Uterus (tissue), 3 donors: ENCODE measurements at regions not wholly inside any gene's neighbourhood (a gene's known extent, or its start where the extent isn't known, plus 50 kb on each side); places are given as distances from the start of the nearest gene placed in this dataset.
"Not testable (repeated sequence)": the region's sequence is repeated elsewhere in the genome, so short reads cannot be mapped to it uniquely, and the experiment has no call there.

Experiments
- DNase-seq, 2 donors: peaks; one replicate each; pipeline ENCODE4 v3.0.0-alpha.2; 2019 to 2020
- H3K27ac ChIP-seq, 2 donors: fragments of 200-600 bp; sonication (generic); 1 replicate in 1 of 2; 2 replicates in 1 of 2; pipeline ENCODE4 v1.5.1; 2016 to 2018
- H3K27me3 ChIP-seq, 2 donors: fragments of 200-600 bp; sonication (generic); one replicate each; pipeline ENCODE4 v1.5.1; 2018 to 2019; ENCODE audit warnings: control low read depth in 1 of 2
- H3K36me3 ChIP-seq, 2 donors: fragments of 200-600 bp; sonication (generic); one replicate each; pipeline ENCODE4 v1.5.1; 2019; ENCODE audit warnings: control low read depth in 1 of 2
- H3K4me1 ChIP-seq, 2 donors: fragments of 200-600 bp; sonication (generic); one replicate each; pipeline ENCODE4 v1.5.1; 2018 to 2019; ENCODE audit warnings: control low read depth in 1 of 2
- H3K4me3 ChIP-seq, 2 donors: fragments of 200-600 bp; sonication (generic); 1 replicate in 1 of 2; 2 replicates in 1 of 2; pipeline ENCODE4 v1.5.1; 2018 to 2019; ENCODE audit warnings: mild to moderate bottlenecking in 1 of 2
- H3K9me3 ChIP-seq, 2 donors: fragments of 200-600 bp; sonication (generic); one replicate each; pipeline ENCODE4 v1.5.1; 2019; ENCODE audit warnings: control low read depth in 1 of 2
- POLR2A ChIP-seq, 2 donors: fragments of 450-650 bp; IDR thresholded peaks; one replicate each; pipeline ENCODE4 v1.6.1; 2016; ENCODE audit warnings: antibody characterized with exemption in 2 of 2, mild to moderate bottlenecking in 1 of 2, moderate library complexity in 1 of 2
- intact Hi-C: fragments of 100-400 bp; cut with DNase I; formaldehyde crosslinking; loops from one replicate; pipeline ENCODE4 v1.15.1; 2023; ENCODE audit warnings: low total_unique reads
- TF ChIP-seq, protein P1 (sequence below), 4 experiments: fragments of 200-600 bp in 2 of 4; fragments of 450-650 bp in 2 of 4; sonication (generic) in 2 of 4; IDR thresholded peaks; one replicate each; pipeline ENCODE4 v1.5.1; 2016 to 2019; ENCODE audit warnings: antibody characterized with exemption in 4 of 4, mild to moderate bottlenecking in 2 of 4, moderate library complexity in 1 of 4
- donor health status: DM: yes; HTN: yes; CAD: no.

GRCh38 chr21:31819692-31820091 is 53.1 kb upstream of the HUNK start:
- H3K36me3 ChIP-seq, H3K4me3 ChIP-seq, H3K9me3 ChIP-seq, DNase-seq, H3K4me1 ChIP-seq, H3K27me3 ChIP-seq, intact Hi-C loops, H3K27ac ChIP-seq: not testable (repeated sequence)

DNA sequence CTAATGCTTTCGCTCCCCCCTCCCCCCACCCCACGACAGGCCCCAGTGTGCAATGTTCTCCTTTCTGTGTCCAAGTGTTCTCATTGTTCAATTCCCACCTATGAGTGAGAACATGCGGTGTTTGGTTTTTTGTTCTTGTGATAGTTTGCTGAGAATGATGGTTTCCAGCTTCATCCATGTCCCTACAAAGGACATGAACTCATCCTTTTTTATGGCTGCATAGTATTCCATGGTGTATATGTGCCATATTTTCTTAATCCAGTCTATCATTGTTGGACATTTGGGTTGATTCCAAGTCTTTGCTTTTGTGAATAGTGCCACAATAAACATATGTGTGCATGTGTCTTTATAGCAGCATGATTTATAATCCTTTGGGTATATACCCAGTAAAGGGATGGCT is 58.5 kb upstream of the HUNK start:
- H3K9me3 ChIP-seq, intact Hi-C loops, H3K4me3 ChIP-seq, H3K27me3 ChIP-seq, H3K4me1 ChIP-seq, H3K27ac ChIP-seq, DNase-seq, H3K36me3 ChIP-seq: not testable (repeated sequence)

DNA sequence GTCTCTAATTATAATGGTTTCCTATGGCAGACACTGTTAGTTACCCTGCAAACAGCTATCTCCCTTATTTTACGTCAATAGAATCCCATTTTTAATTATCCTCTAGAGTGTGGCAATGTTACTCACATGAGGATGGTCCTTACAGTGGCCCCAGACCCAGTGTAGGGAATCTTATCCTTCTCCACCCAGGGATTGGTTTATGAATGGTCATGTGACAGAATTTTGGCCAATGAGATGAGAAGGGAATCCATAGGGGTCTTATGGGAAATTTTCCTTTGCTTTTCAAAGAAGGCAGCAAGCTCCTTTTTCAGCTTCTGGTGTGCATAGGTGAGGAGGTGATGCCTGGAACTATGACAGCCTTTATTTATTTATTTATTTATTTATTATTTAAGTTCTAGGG is 59.0 kb upstream of the HUNK start:
- Histone ChIP-seq H3K4me3 (no peak overlapping the region), H3K9me3 (no peaks in the 10 kb centered on the region), H3K4me1 (no peaks in the 10 kb centered on the region), H3K27ac (no peak overlapping the region), H3K36me3 (no peaks in the 10 kb centered on the region), H3K27me3 (no peaks in the 10 kb centered on the region)
- no peak for DNase-seq
- TF ChIP-seq, protein P1, sequence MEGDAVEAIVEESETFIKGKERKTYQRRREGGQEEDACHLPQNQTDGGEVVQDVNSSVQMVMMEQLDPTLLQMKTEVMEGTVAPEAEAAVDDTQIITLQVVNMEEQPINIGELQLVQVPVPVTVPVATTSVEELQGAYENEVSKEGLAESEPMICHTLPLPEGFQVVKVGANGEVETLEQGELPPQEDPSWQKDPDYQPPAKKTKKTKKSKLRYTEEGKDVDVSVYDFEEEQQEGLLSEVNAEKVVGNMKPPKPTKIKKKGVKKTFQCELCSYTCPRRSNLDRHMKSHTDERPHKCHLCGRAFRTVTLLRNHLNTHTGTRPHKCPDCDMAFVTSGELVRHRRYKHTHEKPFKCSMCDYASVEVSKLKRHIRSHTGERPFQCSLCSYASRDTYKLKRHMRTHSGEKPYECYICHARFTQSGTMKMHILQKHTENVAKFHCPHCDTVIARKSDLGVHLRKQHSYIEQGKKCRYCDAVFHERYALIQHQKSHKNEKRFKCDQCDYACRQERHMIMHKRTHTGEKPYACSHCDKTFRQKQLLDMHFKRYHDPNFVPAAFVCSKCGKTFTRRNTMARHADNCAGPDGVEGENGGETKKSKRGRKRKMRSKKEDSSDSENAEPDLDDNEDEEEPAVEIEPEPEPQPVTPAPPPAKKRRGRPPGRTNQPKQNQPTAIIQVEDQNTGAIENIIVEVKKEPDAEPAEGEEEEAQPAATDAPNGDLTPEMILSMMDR (IDR thresholded peaks at IDR 0.05): no peak
- no peak for TF ChIP-seq POLR2A (IDR thresholded peaks at IDR 0.05)
- intact Hi-C loops: no loop called here

DNA sequence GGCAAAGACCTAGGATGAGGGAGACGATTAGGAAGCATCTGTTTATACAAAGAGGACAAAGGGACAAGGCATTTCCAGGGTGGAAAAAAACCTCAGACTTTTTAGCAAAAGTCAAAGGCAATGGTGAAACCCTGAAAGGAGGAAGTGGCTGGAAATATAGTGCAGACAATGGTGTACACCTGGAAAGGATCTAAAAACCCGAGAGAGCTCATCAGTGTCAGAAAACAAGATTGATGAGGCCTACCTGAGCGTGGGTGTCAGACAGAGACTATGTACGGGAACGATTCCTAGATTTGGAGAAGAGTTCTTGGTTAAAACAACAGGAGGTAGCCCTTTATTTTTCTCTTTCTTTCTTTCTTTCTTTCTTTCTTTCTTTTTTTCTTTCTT is 68.8 kb upstream of the HUNK start:
- DNase-seq: no peak
- no peak overlapping the region for H3K27ac ChIP-seq
- intact Hi-C loops: no loop called here

GRCh38 chr21:31803039-31804007 is 69.5 kb upstream of the HUNK start:
- H3K27me3 ChIP-seq: no peaks in the 10 kb centered on the region
- no peak for DNase-seq
- no peak overlapping the region for H3K4me3 ChIP-seq
- TF ChIP-seq, protein P1 (IDR thresholded peaks at IDR 0.05): no peak
- TF ChIP-seq POLR2A (IDR thresholded peaks at IDR 0.05): no peak
- H3K9me3 ChIP-seq: no peaks in the 10 kb centered on the region
- H3K4me1 ChIP-seq: no peaks in the 10 kb centered on the region
- H3K36me3 ChIP-seq: no peaks in the 10 kb centered on the region
- intact Hi-C loops: no loop called here
- H3K27ac ChIP-seq: no peak overlapping the region

More for the DNA sequence above, 68.8 kb upstream of the HUNK start:
- Histone ChIP-seq H3K27me3 (no peaks in the 10 kb centered on the region), H3K9me3 (no peaks in the 10 kb centered on the region), H3K4me3 (no peak overlapping the region), H3K4me1 (no peaks in the 10 kb centered on the region), H3K36me3 (no peaks in the 10 kb centered on the region)
- TF ChIP-seq, protein P1 (IDR thresholded peaks at IDR 0.05): no peak
- no peak for TF ChIP-seq POLR2A (IDR thresholded peaks at IDR 0.05)

GRCh38 chr21:31802331-31802730 is 70.4 kb upstream of the SCAF4 start:
- intact Hi-C loops: no loop called here
- H3K4me1 ChIP-seq: no peaks in the 10 kb centered on the region
- DNase-seq: no peak
- no peaks in the 10 kb centered on the region for H3K9me3 ChIP-seq
- TF ChIP-seq, protein P1 (IDR thresholded peaks at IDR 0.05): no peak
- no peak for TF ChIP-seq POLR2A (IDR thresholded peaks at IDR 0.05)
- no peak overlapping the region for H3K4me3 ChIP-seq
- no peaks in the 10 kb centered on the region for H3K27me3 ChIP-seq
- H3K36me3 ChIP-seq: no peaks in the 10 kb centered on the region
- no peak overlapping the region for H3K27ac ChIP-seq
